22Rv1 (cell line): ENCODE measurements at regions not wholly inside any gene's neighbourhood (a gene's known extent, or its start where the extent isn't known, plus 50 kb on each side); places are given as distances from the start of the nearest gene placed in this dataset.

Experiments
- H3K27ac ChIP-seq: fragments of 450-650 bp; 2 replicates; pipeline ENCODE4 v1.5.1; 2017
- CTCF ChIP-seq: fragments of 450-650 bp; IDR thresholded peaks from 2 replicates; pipeline ENCODE4 v1.5.1; 2017; ENCODE audit warnings: mild to moderate bottlenecking
- ZFX ChIP-seq: fragments of 450-650 bp; IDR thresholded peaks from 2 replicates; pipeline ENCODE4 v1.6.1; 2017; ENCODE audit warnings: antibody characterized with exemption, borderline replicate concordance

DNA sequence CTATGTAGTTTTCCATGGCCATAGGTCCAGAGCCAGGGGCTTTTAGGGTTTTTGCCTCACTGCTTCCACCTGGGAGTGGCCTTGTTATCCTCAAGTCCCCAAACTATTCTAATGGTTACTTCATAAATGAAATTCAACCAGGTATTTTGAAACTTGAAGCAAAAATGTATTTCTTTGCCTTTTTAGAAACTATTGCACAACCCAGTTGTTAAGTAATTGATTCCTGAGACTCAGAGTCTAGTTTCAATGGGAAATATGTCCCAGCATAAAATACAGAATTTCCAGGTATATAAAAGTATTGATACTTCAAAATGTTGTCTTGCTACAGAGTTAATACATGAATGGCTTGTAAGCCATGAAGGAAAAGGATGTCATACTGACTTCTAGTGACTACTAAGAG, 456.2 kb upstream of the DAB2 start:
- no peak overlapping the region for H3K27ac ChIP-seq
- TF ChIP-seq ZFX (no peak), CTCF (no peak)

DNA sequence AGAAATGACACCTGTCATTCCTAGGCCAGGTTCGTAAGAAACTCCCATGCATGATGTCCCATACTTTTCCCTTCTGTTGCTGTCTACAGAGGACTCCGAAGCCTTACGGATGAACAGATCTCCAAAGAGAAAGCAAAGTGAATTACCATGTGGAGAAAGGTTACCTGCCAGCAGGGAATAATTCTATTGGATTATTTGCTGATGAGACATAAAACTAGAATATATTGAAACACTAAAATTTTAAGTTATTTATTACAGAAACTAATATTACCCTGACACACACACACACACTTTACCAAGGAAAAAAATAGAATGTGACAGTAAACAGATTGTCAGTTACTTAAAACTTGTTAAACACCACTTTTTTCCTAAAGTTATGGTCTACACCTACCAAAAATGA, 452.7 kb upstream of the DAB2 start:
- no peak for TF ChIP-seq CTCF
- TF ChIP-seq ZFX = no peak
- H3K27ac ChIP-seq = no peak overlapping the region

- no peak overlapping the region for H3K27ac ChIP-seq
- TF ChIP-seq CTCF (no peak), ZFX (no peak)
Observed at GRCh38 chr5:39876146-39876545, 451.4 kb upstream of the DAB2 start.

DNA sequence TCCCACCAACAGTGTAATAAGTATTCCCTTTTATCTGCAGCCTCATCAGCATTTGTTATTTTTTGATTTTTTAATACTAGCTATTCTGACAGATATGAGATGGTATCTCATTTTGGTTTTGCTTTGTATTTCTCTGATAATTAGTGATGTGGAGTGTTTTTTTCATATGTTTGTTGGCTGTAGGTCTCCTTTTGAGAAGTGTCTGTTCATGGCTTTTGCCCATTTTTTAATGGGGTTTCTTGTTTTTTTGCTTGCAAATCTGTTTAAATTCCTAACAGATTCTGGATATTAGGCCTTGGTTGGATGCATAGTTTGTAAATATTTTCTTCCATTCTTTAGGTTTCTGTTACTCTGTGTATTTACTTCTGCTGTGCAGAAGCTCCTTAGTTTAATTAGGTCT, 445.4 kb upstream of the DAB2 start:
- H3K27ac ChIP-seq = no peak overlapping the region
- TF ChIP-seq ZFX = no peak
- TF ChIP-seq CTCF = no peak

- H3K27ac ChIP-seq = no peak overlapping the region
- TF ChIP-seq CTCF = no peak
- TF ChIP-seq ZFX = no peak
Observed at GRCh38 chr5:39869396-39869795, 444.6 kb upstream of the DAB2 start.

- H3K27ac ChIP-seq = no peak overlapping the region
- TF ChIP-seq CTCF = no peak
Observed at GRCh38 chr5:39867923-39868322, 443.1 kb upstream of the DAB2 start.

DNA sequence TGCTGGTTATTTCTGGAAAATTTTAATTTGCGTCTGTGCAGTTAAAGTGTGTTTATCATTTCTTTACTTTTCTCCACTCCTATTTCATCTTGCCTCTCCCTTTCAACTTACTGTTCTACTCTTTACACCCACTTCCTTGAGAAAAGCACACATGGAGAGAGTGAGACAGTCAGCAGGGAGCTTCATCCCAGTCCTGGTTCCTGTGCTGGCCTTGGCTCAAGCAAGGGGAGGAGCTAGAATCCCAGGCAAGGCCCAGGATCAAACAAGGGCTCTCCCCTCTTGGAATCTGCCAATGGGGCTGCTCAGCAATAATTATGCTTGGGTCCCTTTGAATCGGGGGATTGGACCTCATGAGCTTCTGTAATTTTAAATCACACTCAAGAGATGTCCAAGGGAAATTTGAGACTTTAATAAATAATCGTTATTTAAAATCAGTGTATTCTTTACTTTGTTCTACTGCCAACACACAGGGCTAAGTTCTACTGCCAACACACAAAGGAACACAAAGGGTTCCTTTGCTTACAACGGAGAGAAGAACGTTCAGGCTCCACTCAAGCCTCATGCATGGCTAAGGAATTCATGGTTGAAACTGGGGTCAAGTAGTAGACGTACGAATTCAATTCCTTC, 439.3 kb upstream of the DAB2 start:
- no peak overlapping the region for H3K27ac ChIP-seq
- TF ChIP-seq CTCF = no peak
- TF ChIP-seq ZFX = no peak
